Keratinocyte (primary cell): ENCODE measurements at regions not wholly inside any gene's neighbourhood (a gene's known extent, or its start where the extent isn't known, plus 50 kb on each side); places are given as distances from the start of the nearest gene placed in this dataset.

Experiments
- DNase-seq: peaks from one replicate; pipeline ENCODE4 v3.0.0-alpha.2; 2011; ENCODE audit warnings: low read depth, missing footprints, low spot score
- FAIRE-seq: peaks from 2 replicates; lab custom pipeline; 2011; peaks lifted over from hg19 to GRCh38; lab: Jason Lieb, UNC
- H2AFZ ChIP-seq: 2 replicates; pipeline ENCODE4 v1.6.0; 2012; ENCODE audit warnings: low read length, control low read depth, inconsistent platforms; ENCODE audit not compliant: control insufficient read depth
- H3K27ac ChIP-seq: 2 replicates; pipeline ENCODE4 v1.5.1; 2011; ENCODE audit warnings: low read length; ENCODE audit not compliant: control insufficient read depth, insufficient read depth
- H3K27me3 ChIP-seq: 3 replicates; pipeline ENCODE4 v1.6.0; 2011; ENCODE audit warnings: low read length; ENCODE audit not compliant: control insufficient read depth, insufficient read depth; ENCODE audit errors: extremely low read depth
- H3K36me3 ChIP-seq, 2 experiments: 2 replicates in 1 of 2; 3 replicates in 1 of 2; pipeline ENCODE4 v1.5.1; 2011; ENCODE audit warnings: low read length in 2 of 2, mild to moderate bottlenecking in 1 of 2; ENCODE audit not compliant: control insufficient read depth in 2 of 2, insufficient read depth in 2 of 2; ENCODE audit errors: extremely low read depth in 1 of 2
- H3K4me1 ChIP-seq: 3 replicates; pipeline ENCODE4 v1.5.1; 2011; ENCODE audit warnings: low read length; ENCODE audit not compliant: control insufficient read depth, insufficient read depth; ENCODE audit errors: extremely low read depth
- H3K4me2 ChIP-seq: 3 replicates; pipeline ENCODE4 v1.6.0; 2011; ENCODE audit warnings: low read depth, low read length; ENCODE audit not compliant: control insufficient read depth, insufficient read depth; ENCODE audit errors: extremely low read depth
- H3K4me3 ChIP-seq, 3 experiments: fragments of 200-600 bp in 1 of 3; sonication (generic) in 1 of 3; 2 replicates in 2 of 3; 3 replicates in 1 of 3; pipeline ENCODE4 v1.5.1; 2011 to 2016; ENCODE audit warnings: low read length in 3 of 3, mild to moderate bottlenecking in 3 of 3, control low read depth in 2 of 3, inconsistent platforms in 1 of 3, low read depth in 1 of 3, mixed read lengths in 1 of 3, mixed run types in 1 of 3, moderate library complexity in 1 of 3; ENCODE audit not compliant: control insufficient read depth in 2 of 3, insufficient read depth in 2 of 3; ENCODE audit errors: extremely low read depth in 1 of 3
- H3K79me2 ChIP-seq: 2 replicates; pipeline ENCODE4 v1.6.0; 2012; ENCODE audit warnings: low read length; ENCODE audit not compliant: control insufficient read depth, insufficient read depth
- H3K9ac ChIP-seq: 3 replicates; pipeline ENCODE4 v1.6.0; 2011; ENCODE audit warnings: low read length; ENCODE audit not compliant: control insufficient read depth, insufficient read depth; ENCODE audit errors: extremely low read depth
- H3K9me1 ChIP-seq: 3 replicates; pipeline ENCODE4 v1.6.0; 2011; ENCODE audit warnings: low read length; ENCODE audit not compliant: control insufficient read depth, insufficient read depth; ENCODE audit errors: extremely low read depth
- H3K9me3 ChIP-seq: 2 replicates; pipeline ENCODE4 v1.5.1; 2012; ENCODE audit warnings: low read depth, low read length; ENCODE audit not compliant: control insufficient read depth
- H4K20me1 ChIP-seq: 3 replicates; pipeline ENCODE4 v1.6.0; 2011; ENCODE audit warnings: low read length; ENCODE audit not compliant: control insufficient read depth, insufficient read depth; ENCODE audit errors: extremely low read depth
- EZH2 ChIP-seq: IDR thresholded peaks from one replicate; pipeline ENCODE4 v1.6.1; 2012; ENCODE audit warnings: inconsistent platforms, mild to moderate bottlenecking, low read length, moderate library complexity
- dilution Hi-C: fragments of 300-500 bp; cut with MboI; formaldehyde crosslinking; loops from one replicate; pipeline ENCODE4 v1.7.0; 2020; ENCODE audit warnings: low sequenced_read_pairs; ENCODE audit not compliant: extremely low pct_ligation_motif_present
- TF ChIP-seq, protein P1 (sequence below), 3 experiments: IDR thresholded peaks in 1 of 3; conservative IDR thresholded peaks in 1 of 3; optimal IDR thresholded peaks in 1 of 3; 2 replicates in 2 of 3; 3 replicates in 1 of 3; pipeline versions ENCODE3 to v1.5.1; 2011; ENCODE audit warnings: low read length in 3 of 3, mild to moderate bottlenecking in 3 of 3, moderate library complexity in 2 of 3, control low read depth in 1 of 3, inconsistent platforms in 1 of 3; ENCODE audit not compliant: insufficient read depth in 2 of 3; ENCODE audit errors: extremely low read depth in 1 of 3

DNA sequence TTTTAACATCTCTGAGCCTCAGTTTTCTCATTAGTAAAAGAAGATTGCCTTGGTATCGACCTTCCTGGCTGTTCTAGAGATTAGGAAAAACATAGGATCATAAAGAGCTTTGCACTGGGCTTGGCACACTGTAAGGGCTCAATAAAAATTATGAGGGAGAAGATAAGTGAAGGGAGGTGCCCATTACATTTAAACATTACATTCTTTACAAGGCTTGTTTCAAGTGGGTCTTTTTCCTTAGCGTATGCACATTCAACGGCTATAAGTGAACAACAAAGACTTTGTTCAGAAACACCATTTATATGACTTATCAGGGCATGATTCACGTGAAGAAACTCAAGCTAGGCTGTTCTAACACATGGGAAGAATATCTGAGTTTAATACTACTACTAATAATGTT lies 351.9 kb upstream of the NPVF start:
- Histone ChIP-seq H3K9me3 (no peaks in the 10 kb centered on the region), H3K4me3 (no peak overlapping the region), H4K20me1 (no peaks in the 10 kb centered on the region), H3K4me1 (no peaks in the 10 kb centered on the region), H2AFZ (no peak overlapping the region), H3K4me2 (no peak overlapping the region), H3K27ac (no peak overlapping the region), H3K27me3 (no peaks in the 10 kb centered on the region), H3K79me2 (no peaks in the 10 kb centered on the region), H3K9ac (no peak overlapping the region), H3K36me3 (no peaks in the 10 kb centered on the region), H3K9me1 (no peaks in the 10 kb centered on the region)
- TF ChIP-seq, protein P1, sequence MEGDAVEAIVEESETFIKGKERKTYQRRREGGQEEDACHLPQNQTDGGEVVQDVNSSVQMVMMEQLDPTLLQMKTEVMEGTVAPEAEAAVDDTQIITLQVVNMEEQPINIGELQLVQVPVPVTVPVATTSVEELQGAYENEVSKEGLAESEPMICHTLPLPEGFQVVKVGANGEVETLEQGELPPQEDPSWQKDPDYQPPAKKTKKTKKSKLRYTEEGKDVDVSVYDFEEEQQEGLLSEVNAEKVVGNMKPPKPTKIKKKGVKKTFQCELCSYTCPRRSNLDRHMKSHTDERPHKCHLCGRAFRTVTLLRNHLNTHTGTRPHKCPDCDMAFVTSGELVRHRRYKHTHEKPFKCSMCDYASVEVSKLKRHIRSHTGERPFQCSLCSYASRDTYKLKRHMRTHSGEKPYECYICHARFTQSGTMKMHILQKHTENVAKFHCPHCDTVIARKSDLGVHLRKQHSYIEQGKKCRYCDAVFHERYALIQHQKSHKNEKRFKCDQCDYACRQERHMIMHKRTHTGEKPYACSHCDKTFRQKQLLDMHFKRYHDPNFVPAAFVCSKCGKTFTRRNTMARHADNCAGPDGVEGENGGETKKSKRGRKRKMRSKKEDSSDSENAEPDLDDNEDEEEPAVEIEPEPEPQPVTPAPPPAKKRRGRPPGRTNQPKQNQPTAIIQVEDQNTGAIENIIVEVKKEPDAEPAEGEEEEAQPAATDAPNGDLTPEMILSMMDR (optimal IDR thresholded peaks at IDR 0.05 in 1 of 3, IDR thresholded peaks at IDR 0.05 in 1 of 3, conservative IDR thresholded peaks at IDR 0.05 in 1 of 3; ENCODE audit: extremely low read depth in 1 of 3, insufficient read depth in 2 of 3, low read length in 3 of 3) = no peak
- TF ChIP-seq EZH2 = no peak
- no peak for FAIRE-seq
- dilution Hi-C loops = loop anchor here (25.0 kb wide), 1 partner anchor 257 kb away; no protein-coding TSS in a partner anchor
- no peak for DNase-seq

- H3K4me2 ChIP-seq = no peak overlapping the region
- H3K27ac ChIP-seq = no peak overlapping the region
- H3K9me1 ChIP-seq = no peaks in the 10 kb centered on the region
- dilution Hi-C loops = loop anchor here (25.0 kb wide), 1 partner anchor 254 kb away; no protein-coding TSS in a partner anchor
- no peaks in the 10 kb centered on the region for H3K27me3 ChIP-seq
- no peaks in the 10 kb centered on the region for H3K36me3 ChIP-seq
- no peak overlapping the region for H3K9ac ChIP-seq
- H3K4me3 ChIP-seq = no peak overlapping the region
- H3K4me1 ChIP-seq = no peaks in the 10 kb centered on the region
- DNase-seq (no peak), FAIRE-seq (no peak)
- TF ChIP-seq, protein P1 (optimal IDR thresholded peaks at IDR 0.05 in 1 of 3, IDR thresholded peaks at IDR 0.05 in 1 of 3, conservative IDR thresholded peaks at IDR 0.05 in 1 of 3; ENCODE audit: extremely low read depth in 1 of 3, insufficient read depth in 2 of 3, low read length in 3 of 3) = no peak
- TF ChIP-seq EZH2 = no peak
- H3K79me2 ChIP-seq = no peaks in the 10 kb centered on the region
- no peaks in the 10 kb centered on the region for H4K20me1 ChIP-seq
- H3K9me3 ChIP-seq = no peaks in the 10 kb centered on the region
- H2AFZ ChIP-seq = no peak overlapping the region
These were observed 355.3 kb upstream of the NPVF start for GRCh38 chr7:25583621-25584020.
